H1 (cell line): ENCODE measurements at regions not wholly inside any gene's neighbourhood (a gene's known extent, or its start where the extent isn't known, plus 50 kb on each side); places are given as distances from the start of the nearest gene placed in this dataset.

Experiments
- CTCF ChIA-PET: fragments of 300-600 bp; sonication (Branson Sonifier 250); formaldehyde crosslinking; loops from one replicate; lab custom pipeline; 2021; ENCODE audit not compliant: partially characterized antibody; lab: Charles Lee
- POLR2A ChIA-PET: fragments of 300-600 bp; sonication (Branson Sonifier 250); formaldehyde crosslinking; loops from one replicate; lab custom pipeline; 2021; ENCODE audit warnings: inconsistent platforms; ENCODE audit not compliant: partially characterized antibody; lab: Charles Lee
- DNase-seq, 2 experiments: peaks; one replicate each; pipeline versions ENCODE4 v3.0.0 to v3.0.0-alpha.2; 2010 to 2022; ENCODE audit warnings: low spot score in 2 of 2, low read depth in 1 of 2, mixed read lengths in 1 of 2
- FAIRE-seq: peaks from 2 replicates; lab custom pipeline; 2011; peaks lifted over from hg19 to GRCh38; lab: Jason Lieb, UNC
- H2AFZ ChIP-seq: 2 replicates; pipeline ENCODE4 v1.8.1; 2012; ENCODE audit warnings: low read length, inconsistent platforms
- H2AK5ac ChIP-seq: 2 replicates; pipeline ENCODE4 v1.6.1; 2013; ENCODE audit warnings: low read depth, low read length
- H2BK120ac ChIP-seq: replicated peaks from 2 replicates; pipeline ENCODE3; 2013; ENCODE audit warnings: low read depth, low read length, inconsistent platforms
- H2BK12ac ChIP-seq: 2 replicates; pipeline ENCODE4 v1.6.1; 2013; ENCODE audit warnings: low read depth, low read length
- H2BK15ac ChIP-seq: 2 replicates; pipeline ENCODE4 v1.6.1; 2013; ENCODE audit warnings: low read length
- H2BK20ac ChIP-seq: 2 replicates; pipeline ENCODE4 v1.6.1; 2013; ENCODE audit warnings: low read length
- H2BK5ac ChIP-seq: 2 replicates; pipeline ENCODE4 v1.6.1; 2013; ENCODE audit warnings: low read depth, low read length
- H3K14ac ChIP-seq: 2 replicates; pipeline ENCODE4 v1.6.1; 2013; ENCODE audit warnings: inconsistent platforms; ENCODE audit not compliant: insufficient read length
- H3K18ac ChIP-seq: 2 replicates; pipeline ENCODE4 v1.6.1; 2013; ENCODE audit warnings: low read length; ENCODE audit errors: extremely low read depth
- H3K23ac ChIP-seq: 2 replicates; pipeline ENCODE4 v1.6.1; 2013; ENCODE audit warnings: inconsistent platforms; ENCODE audit not compliant: insufficient read length
- H3K23me2 ChIP-seq: 2 replicates; pipeline ENCODE4 v1.6.1; 2013; ENCODE audit warnings: low read depth, low read length
- H3K27ac ChIP-seq: 2 replicates; pipeline ENCODE4 v1.6.1; 2011; ENCODE audit warnings: low read depth, low read length, inconsistent platforms
- H3K27me3 ChIP-seq, 4 experiments: replicated peaks in 1 of 4; 1 replicate in 1 of 4; 2 replicates in 3 of 4; pipeline versions ENCODE4 v1.6.1 to v1.8.1; 2011 to 2013; ENCODE audit warnings: low read length in 3 of 4, mild to moderate bottlenecking in 3 of 4, inconsistent platforms in 2 of 4, mixed read lengths in 2 of 4, moderate library complexity in 1 of 4; ENCODE audit not compliant: control insufficient read depth in 3 of 4, insufficient read depth in 3 of 4; ENCODE audit errors: extremely low read depth in 1 of 4
- H3K36me3 ChIP-seq, 4 experiments: 2 replicates each; pipeline versions ENCODE4 v1.6.1 to v1.8.1; 2011 to 2013; ENCODE audit warnings: mild to moderate bottlenecking in 4 of 4, low read length in 3 of 4, moderate library complexity in 2 of 4, control low read depth in 1 of 4, inconsistent platforms in 1 of 4; ENCODE audit not compliant: insufficient read depth in 4 of 4, control insufficient read depth in 2 of 4
- H3K4ac ChIP-seq: replicated peaks from 2 replicates; pipeline ENCODE3; 2013; ENCODE audit warnings: low read length, low read depth, mixed read lengths, inconsistent platforms; ENCODE audit not compliant: insufficient read length
- H3K4me1 ChIP-seq, 4 experiments: replicated peaks in 1 of 4; 1 replicate in 1 of 4; 2 replicates in 3 of 4; pipeline versions ENCODE4 v1.6.1 to v1.8.1; 2011 to 2013; ENCODE audit warnings: low read length in 3 of 4, inconsistent platforms in 2 of 4, mixed read lengths in 1 of 4; ENCODE audit not compliant: insufficient read depth in 4 of 4, control insufficient read depth in 3 of 4
- H3K4me2 ChIP-seq, 2 experiments: 2 replicates each; pipeline versions ENCODE4 v1.6.1 to v1.8.1; 2011 to 2013; ENCODE audit warnings: low read depth in 2 of 2, low read length in 2 of 2, control low read depth in 1 of 2, inconsistent platforms in 1 of 2, mild to moderate bottlenecking in 1 of 2; ENCODE audit not compliant: insufficient read depth in 1 of 2
- H3K4me3 ChIP-seq, 4 experiments: fragments of 200-600, 300-600 bp in 1 of 4; sonication (generic), shearing (Covaris generic), sonication (Bioruptor Twin) in 1 of 4; 2 replicates each; pipeline versions ENCODE4 v1.5.1 to v1.8.1; 2011 to 2016; ENCODE audit warnings: low read length in 4 of 4, low read depth in 3 of 4, control low read depth in 2 of 4, inconsistent platforms in 2 of 4, mild to moderate bottlenecking in 2 of 4, mixed read lengths in 1 of 4, moderate library complexity in 1 of 4; ENCODE audit not compliant: insufficient read depth in 2 of 4; ENCODE audit errors: extremely low read depth in 1 of 4
- H3K56ac ChIP-seq: replicated peaks from 2 replicates; pipeline ENCODE3; 2013; ENCODE audit warnings: low read depth, mild to moderate bottlenecking, mixed read lengths, low read length, inconsistent platforms; ENCODE audit not compliant: insufficient read length
- H3K79me1 ChIP-seq: 2 replicates; pipeline ENCODE4 v1.6.1; 2013; ENCODE audit warnings: low read depth, low read length, control low read depth
- H3K79me2 ChIP-seq, 2 experiments: 2 replicates each; pipeline versions ENCODE4 v1.6.1 to v1.8.1; 2012 to 2013; ENCODE audit warnings: low read length in 2 of 2, mild to moderate bottlenecking in 2 of 2, inconsistent platforms in 1 of 2; ENCODE audit not compliant: insufficient read depth in 2 of 2, control insufficient read depth in 1 of 2
- H3K9ac ChIP-seq, 4 experiments: replicated peaks in 1 of 4; 1 replicate in 1 of 4; 2 replicates in 3 of 4; pipeline versions ENCODE4 v1.6.1 to v1.8.1; 2011 to 2013; ENCODE audit warnings: low read depth in 3 of 4, low read length in 3 of 4, control low read depth in 2 of 4, mild to moderate bottlenecking in 2 of 4, moderate library complexity in 2 of 4, inconsistent platforms in 1 of 4; ENCODE audit errors: extremely low read depth in 1 of 4
- H3K9me3 ChIP-seq, 2 experiments: 2 replicates each; pipeline versions ENCODE4 v1.6.1 to v1.8.1; 2012 to 2013; ENCODE audit warnings: mild to moderate bottlenecking in 2 of 2, moderate library complexity in 2 of 2, control low read depth in 1 of 2, inconsistent platforms in 1 of 2, low read depth in 1 of 2, low read length in 1 of 2, mixed read lengths in 1 of 2; ENCODE audit not compliant: insufficient read depth in 2 of 2
- H4K20me1 ChIP-seq, 2 experiments: replicated peaks in 1 of 2; 2 replicates each; pipeline versions ENCODE3 to v1.8.1; 2011 to 2013; ENCODE audit warnings: inconsistent platforms in 2 of 2, low read length in 2 of 2, mild to moderate bottlenecking in 1 of 2; ENCODE audit not compliant: insufficient read depth in 2 of 2, control insufficient read depth in 1 of 2
- H4K5ac ChIP-seq: 2 replicates; pipeline ENCODE4 v1.6.1; 2013; ENCODE audit warnings: low read length, low read depth, mixed read lengths, inconsistent platforms; ENCODE audit not compliant: insufficient read length
- H4K8ac ChIP-seq: 2 replicates; pipeline ENCODE4 v1.8.0; 2013; ENCODE audit warnings: mild to moderate bottlenecking, moderate library complexity, low read length, inconsistent platforms; ENCODE audit not compliant: insufficient read depth; ENCODE audit errors: extremely low read depth
- H4K91ac ChIP-seq: replicated peaks from 2 replicates; pipeline ENCODE3; 2013; ENCODE audit warnings: low read length, mixed read lengths, inconsistent platforms; ENCODE audit not compliant: insufficient read length
- CEBPB ChIP-seq: IDR thresholded peaks from 2 replicates; pipeline ENCODE4 v1.6.1; 2012; ENCODE audit warnings: low read depth, low read length
- GABPA ChIP-seq: IDR thresholded peaks from 2 replicates; pipeline ENCODE4 v1.6.1; 2011; ENCODE audit warnings: mild to moderate bottlenecking, low read length, moderate library complexity, borderline replicate concordance; ENCODE audit not compliant: insufficient read depth
- RFX5 ChIP-seq: IDR thresholded peaks from 2 replicates; pipeline ENCODE4 v1.6.1; 2011; ENCODE audit warnings: low read depth, low read length, improper control_type of control experiment, borderline replicate concordance
- RXRA ChIP-seq: IDR thresholded peaks from 2 replicates; pipeline ENCODE4 v1.6.1; 2011; ENCODE audit warnings: low read depth, mild to moderate bottlenecking, low read length, moderate library complexity; ENCODE audit not compliant: insufficient read depth
- SP2 ChIP-seq: IDR thresholded peaks from 2 replicates; pipeline ENCODE4 v1.6.1; 2012; ENCODE audit warnings: mild to moderate bottlenecking, low read length, inconsistent platforms
- WGBS, 2 experiments: shearing (Covaris generic) in 1 of 2; methylation state at CpG; one replicate each; pipeline versions ENCODE4 v1.1.6 to v1.1.7; 2013 to 2015; ENCODE audit warnings: low lambda C conversion rate in 2 of 2, mixed read lengths in 2 of 2, inconsistent platforms in 1 of 2, low coverage in 1 of 2, missing lambda C conversion rate in 1 of 2; ENCODE audit not compliant: insufficient replicate concordance in 2 of 2, insufficient coverage in 1 of 2, insufficient read length in 1 of 2; ENCODE audit errors: extremely low coverage in 1 of 2, missing lambda C conversion rate in 1 of 2; 5-methylcytosine and 5-hydroxymethylcytosine counted together

GRCh38 chr4:129231945-129232588 lies 136.1 kb downstream of the C4orf33 start:
- WGBS, 2 experiments: 90% methylated on average over 2 of the region's 2 CpGs; no CpG with 5 or more reads in 1 of the 2 experiments
- Histone ChIP-seq H2BK20ac (no peak overlapping the region), H3K18ac (no peak overlapping the region), H3K79me1 (no peaks in the 10 kb centered on the region), H3K4me2 (no peak overlapping the region), H3K56ac (no peak overlapping the region), H2BK120ac (no peak overlapping the region), H2BK5ac (no peak overlapping the region), H3K36me3 (no peaks in the 10 kb centered on the region), H4K91ac (no peak overlapping the region), H3K9me3 (no peaks in the 10 kb centered on the region), H2AFZ (no peak overlapping the region), H3K23me2 (no peaks in the 10 kb centered on the region), H3K23ac (no peak overlapping the region), H3K4ac (no peak overlapping the region), H3K14ac (no peak overlapping the region)
- no peak for DNase-seq
- TF ChIP-seq RXRA: no peak
- no peak for TF ChIP-seq GABPA
- TF ChIP-seq CEBPB: no peak
- TF ChIP-seq SP2: no peak
- no peak for TF ChIP-seq RFX5
- TF ChIP-seq, all 59 proteins: peak for 0
- CTCF ChIA-PET: interaction anchor here (0.5 kb wide), 1 partner anchor 273 kb away, joined by 5 read pairs; no protein-coding TSS in a partner anchor
- no peak overlapping the region for H2BK12ac ChIP-seq
- FAIRE-seq: no peak
- no peak overlapping the region for H3K4me3 ChIP-seq
- H4K5ac ChIP-seq: no peak overlapping the region
- no peak overlapping the region for H4K8ac ChIP-seq
- H3K27me3 ChIP-seq: no peaks in the 10 kb centered on the region
- H4K20me1 ChIP-seq: no peaks in the 10 kb centered on the region
- H3K4me1 ChIP-seq: no peaks in the 10 kb centered on the region
- H3K27ac ChIP-seq: no peak overlapping the region
- H2AK5ac ChIP-seq: no peak overlapping the region
- H2BK15ac ChIP-seq: no peak overlapping the region
- POLR2A ChIA-PET: no interaction called here
- no peak overlapping the region for H3K9ac ChIP-seq
- no peaks in the 10 kb centered on the region for H3K79me2 ChIP-seq
